Retinal pigment epithelial cell (primary cell): ENCODE measurements at regions not wholly inside any gene's neighbourhood (a gene's known extent, or its start where the extent isn't known, plus 50 kb on each side); places are given as distances from the start of the nearest gene placed in this dataset.
A peak's percentile ranks its signal among the peaks of the same experiment; 100 is the strongest.
"Not testable (repeated sequence)": the region's sequence is repeated elsewhere in the genome, so short reads cannot be mapped to it uniquely, and the experiment has no call there.

Experiments used
- DNase-seq: peaks from one replicate; pipeline ENCODE4 v3.0.0-alpha.2; 2010; ENCODE audit warnings: low read depth
- H3K4me3 ChIP-seq: 2 replicates; pipeline ENCODE4 v1.5.1; 2011; ENCODE audit warnings: mild to moderate bottlenecking, low read length, control low read depth, moderate library complexity
- CTCF ChIP-seq: conservative IDR thresholded peaks from 2 replicates; pipeline ENCODE4 v1.5.1; 2011; ENCODE audit warnings: low read depth, low read length, control low read depth, inconsistent platforms

DNA sequence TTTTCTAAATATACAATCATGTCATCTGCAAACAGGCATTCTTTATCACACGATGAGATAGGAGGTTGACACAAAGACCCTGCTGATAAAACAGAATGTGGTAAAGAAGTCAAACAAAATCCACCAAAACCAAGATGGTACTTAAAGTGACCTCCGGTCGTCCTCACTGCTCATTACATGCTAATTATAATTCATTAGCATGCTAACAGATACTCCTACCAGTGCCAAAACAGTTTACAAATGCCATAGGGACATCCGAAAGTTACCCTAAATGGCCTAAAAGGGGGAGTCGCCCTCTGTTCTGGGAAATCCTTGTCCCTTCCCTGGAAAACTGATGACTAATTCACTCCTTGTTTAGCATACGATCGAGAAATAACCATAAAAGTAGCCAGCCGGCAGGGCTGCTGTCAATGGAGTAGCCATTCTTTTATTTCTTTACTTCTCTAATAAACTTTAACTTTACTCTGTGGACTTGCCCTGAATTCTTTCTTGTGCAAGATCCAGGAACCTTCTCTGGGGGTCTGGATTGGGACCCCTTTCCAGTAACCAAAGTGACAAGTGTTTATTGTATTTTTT, 126.6 kb downstream of the CCDC71L start:
- DNase-seq: no peak
- no peak overlapping the region for H3K4me3 ChIP-seq
- TF ChIP-seq CTCF: no peak

DNA sequence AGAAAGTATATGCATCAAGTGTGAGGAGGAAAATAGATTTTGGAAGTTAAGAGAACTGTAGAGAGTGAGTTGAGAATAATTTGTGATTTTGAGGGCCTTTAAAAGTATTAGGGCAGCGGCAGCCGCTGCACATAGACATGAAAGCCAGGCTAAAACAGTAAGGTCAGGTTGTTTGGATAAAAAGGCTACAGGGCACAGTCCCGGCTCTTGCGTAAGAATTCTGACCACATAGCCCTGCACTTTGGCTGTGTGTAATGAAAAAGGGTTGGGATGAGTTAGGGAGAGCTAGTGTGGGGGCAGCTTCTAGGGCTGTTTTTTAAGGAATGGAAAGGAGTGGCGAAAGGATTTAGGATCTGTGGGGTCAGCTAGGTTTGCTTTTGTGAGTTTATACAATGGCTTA, 130.8 kb downstream of the CCDC71L start:
- H3K4me3 ChIP-seq: not testable (repeated sequence)

DNA sequence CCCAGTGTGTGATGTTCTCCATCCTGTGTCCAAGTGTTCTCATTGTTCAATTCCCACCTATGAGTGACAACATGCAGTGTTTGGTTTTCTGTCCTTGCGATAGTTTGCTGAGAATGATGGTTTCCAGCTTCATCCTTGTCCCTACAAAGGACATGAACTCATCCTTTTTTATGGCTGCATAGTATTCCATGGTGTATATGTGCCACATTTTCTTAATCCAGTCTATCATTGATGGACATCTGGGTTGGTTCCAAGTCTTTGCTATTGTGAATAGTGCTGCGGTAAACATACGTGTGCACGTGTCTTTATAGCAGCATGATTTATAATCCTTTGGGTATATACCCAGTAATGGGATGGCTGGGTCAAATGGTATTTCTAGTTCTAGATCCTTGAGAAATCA, 134.3 kb downstream of the CCDC71L start:
- H3K4me3 ChIP-seq, DNase-seq: not testable (repeated sequence)

More for the DNA sequence above, 130.8 kb downstream of the CCDC71L start:
- not testable (repeated sequence) for DNase-seq

- H3K4me3 ChIP-seq: no peak overlapping the region
- no peak for TF ChIP-seq CTCF
- DNase-seq: no peak
Observed at GRCh38 chr7:106524690-106525059, 136.3 kb downstream of the CCDC71L start.

- DNase-seq: no peak
- no peak overlapping the region for H3K4me3 ChIP-seq
- TF ChIP-seq CTCF: no peak
Observed at GRCh38 chr7:106523482-106523881, 137.5 kb downstream of the CCDC71L start.

DNA sequence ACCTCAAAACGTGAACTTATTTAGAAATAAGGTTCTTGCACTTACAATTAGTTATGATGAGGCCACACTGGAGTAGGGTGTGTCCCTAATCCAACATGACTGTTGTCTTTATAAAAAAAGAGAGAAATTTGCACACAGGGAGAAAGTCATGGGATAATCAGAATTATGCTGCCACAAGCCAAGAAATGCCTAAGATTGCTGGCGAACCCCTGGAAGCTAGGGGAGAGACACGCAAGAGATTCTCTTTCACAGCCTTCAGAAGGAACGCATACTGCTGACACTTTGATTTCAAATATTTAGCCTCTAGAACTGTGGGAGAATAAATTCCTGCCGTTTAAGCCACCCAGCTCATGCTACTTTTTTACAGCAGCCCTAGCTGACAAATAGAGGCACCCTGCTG, 138.3 kb downstream of the CCDC71L start:
- DNase-seq: peak; percentile 8
- TF ChIP-seq CTCF: no peak
- H3K4me3 ChIP-seq: no peak overlapping the region

DNA sequence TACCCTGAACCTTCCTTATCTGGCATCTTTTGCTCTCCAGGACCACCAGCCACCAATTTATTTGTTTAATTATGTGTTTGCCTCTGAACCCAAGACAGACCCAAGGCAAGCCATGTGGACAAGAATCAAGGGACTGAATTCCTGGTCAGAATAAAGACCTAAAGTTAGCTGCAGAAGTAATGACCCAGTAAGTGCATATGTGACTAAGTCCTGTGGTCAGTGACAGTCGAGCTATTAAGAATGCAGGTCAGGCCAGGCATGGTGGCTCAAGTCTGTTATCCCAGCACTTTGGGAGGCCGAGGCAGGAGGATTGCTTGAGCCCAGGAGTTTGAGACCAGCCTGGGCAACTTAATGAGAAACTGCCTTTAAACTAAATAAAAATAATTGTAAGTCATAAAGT, 139.4 kb downstream of the CCDC71L start:
- no peak for TF ChIP-seq CTCF
- H3K4me3 ChIP-seq: no peak overlapping the region
- no peak for DNase-seq

DNA sequence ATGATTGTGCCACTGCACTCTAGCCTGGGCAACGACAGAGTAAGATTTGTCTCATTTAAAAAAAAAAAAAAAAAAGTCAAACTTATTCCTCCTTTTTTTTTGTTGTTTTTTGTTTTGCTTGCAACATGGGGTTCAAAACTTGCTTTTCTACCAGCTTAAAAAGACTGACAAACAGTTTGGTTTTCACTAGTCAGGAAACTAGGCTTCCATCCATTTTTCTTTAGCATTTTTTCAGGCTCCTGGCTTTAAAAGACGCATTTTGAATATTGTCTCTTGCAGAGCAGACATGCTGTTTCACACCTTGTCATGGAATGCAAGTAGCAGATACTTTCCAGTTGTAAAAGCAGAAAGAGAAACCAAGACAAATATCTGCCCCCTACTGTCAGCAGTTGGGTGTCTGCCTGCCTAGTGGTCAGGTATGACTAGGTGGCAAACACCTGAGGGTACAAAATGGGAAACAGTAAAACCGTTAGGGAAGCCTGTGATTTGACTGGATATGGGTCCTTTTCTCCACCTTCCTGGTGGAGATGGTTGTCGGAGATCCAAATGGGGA, 139.9 kb downstream of the CCDC71L start:
- DNase-seq: no peak
- H3K4me3 ChIP-seq: no peak overlapping the region
- TF ChIP-seq CTCF: peak; percentile 6
